ENCODE measurements at regions not wholly inside any gene's neighbourhood (a gene's known extent, or its start where the extent isn't known, plus 50 kb on each side); places are given as distances from the start of the nearest gene placed in this dataset.
"Not testable (repeated sequence)": the region's sequence is repeated elsewhere in the genome, so short reads cannot be mapped to it uniquely, and the experiment has no call there.

GRCh38 chr6:137656735-137657134 lies 162.5 kb upstream of the OLIG3 start:
- DNase-seq, result no peak

- DNase-seq, result no peak
Measured at GRCh38 chr6:137657351-137657911, 163.2 kb upstream of the OLIG3 start.

- DNase-seq, result no peak
Measured at GRCh38 chr6:137658287-137658686, 164.1 kb upstream of the OLIG3 start.

DNA sequence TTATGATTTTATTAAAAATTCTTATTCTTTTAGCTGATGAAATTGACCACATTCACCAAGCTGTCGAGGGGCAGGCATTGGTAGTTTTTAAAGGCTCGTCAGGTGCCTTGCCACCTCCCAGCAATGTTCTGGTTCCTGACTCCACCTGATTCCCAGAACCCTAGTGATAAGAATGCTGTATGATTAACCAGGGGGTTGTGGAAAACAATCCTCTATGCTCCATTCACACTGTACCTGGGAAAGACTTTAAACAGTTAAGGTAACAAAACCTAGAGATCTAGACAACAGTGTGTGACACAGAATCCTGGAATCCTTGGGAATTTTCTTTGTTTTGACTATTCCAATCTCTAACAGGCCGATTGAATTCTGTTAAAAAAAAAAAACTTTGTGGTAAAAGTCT lies 165.7 kb upstream of the OLIG3 start:
- no peak for DNase-seq

DNA sequence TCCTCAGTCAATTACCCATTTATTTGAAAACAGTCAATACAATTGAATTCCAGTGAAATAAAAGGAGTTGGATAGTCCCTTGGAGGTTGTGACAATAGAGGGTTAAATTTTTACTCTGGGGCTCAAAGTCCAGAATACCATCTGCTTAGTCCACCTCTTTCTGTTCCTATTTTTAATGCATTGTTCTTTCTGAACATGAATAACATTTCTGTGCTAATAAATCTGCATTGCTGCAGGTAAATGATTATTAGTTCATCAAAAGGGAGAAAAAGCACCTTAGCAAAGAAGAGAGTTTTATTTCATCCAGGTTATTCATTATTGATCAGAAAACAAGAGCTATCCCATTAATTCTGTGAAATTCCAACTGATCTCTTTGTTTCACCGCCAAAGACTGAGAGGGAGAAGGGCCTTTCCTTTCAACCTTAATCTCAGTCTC lies 166.1 kb upstream of the OLIG3 start:
- no peak for DNase-seq

GRCh38 chr6:137661601-137662000 lies 167.4 kb upstream of the OLIG3 start:
- no peak for DNase-seq

DNA sequence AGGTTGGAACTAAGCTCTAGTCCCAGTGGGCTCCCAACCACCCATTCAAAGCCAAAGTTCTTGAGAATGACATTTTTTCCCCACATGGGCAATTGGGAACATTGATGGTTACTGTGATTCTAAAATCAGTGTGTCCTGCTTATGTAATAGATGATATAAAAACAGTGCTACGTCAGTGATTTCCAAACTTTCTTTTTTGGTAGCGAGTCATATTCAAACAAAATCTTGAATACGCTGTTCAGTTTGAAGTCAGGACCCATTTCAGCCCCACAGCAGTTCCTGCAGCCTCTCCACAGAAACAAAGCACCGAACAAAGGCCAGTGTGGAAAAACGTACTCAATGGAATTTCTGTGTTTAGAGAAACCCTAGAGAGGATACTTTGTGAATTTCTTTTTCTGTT lies 170.0 kb upstream of the OLIG3 start:
- DNase-seq, result no peak

GRCh38 chr6:137665342-137665934 lies 171.2 kb upstream of the OLIG3 start:
- DNase-seq, result no peak

- DNase-seq, result no peak
Measured at GRCh38 chr6:137666202-137666774, 172.1 kb upstream of the OLIG3 start.

GRCh38 chr6:137673603-137674002 lies 179.4 kb upstream of the OLIG3 start:
- DNase-seq, result no peak

DNA sequence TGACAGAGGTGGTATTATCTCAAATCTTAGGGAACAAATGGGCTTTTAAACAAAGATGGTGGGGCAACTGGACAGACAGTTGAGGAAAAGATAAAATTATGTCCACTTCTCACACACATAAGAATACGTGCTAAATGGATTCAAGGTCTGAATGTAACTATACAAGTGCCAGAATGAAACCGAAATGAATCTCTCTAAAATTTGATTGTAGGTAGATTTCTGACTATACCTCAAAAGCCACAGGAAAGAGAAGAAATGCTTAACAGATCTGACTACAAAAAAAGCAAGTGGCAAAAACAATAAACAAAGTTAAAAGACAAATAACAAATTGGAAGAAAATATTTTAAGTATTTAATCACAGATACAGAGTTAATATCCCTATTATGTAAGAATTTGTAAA lies 182.7 kb upstream of the OLIG3 start:
- no peak for DNase-seq

DNA sequence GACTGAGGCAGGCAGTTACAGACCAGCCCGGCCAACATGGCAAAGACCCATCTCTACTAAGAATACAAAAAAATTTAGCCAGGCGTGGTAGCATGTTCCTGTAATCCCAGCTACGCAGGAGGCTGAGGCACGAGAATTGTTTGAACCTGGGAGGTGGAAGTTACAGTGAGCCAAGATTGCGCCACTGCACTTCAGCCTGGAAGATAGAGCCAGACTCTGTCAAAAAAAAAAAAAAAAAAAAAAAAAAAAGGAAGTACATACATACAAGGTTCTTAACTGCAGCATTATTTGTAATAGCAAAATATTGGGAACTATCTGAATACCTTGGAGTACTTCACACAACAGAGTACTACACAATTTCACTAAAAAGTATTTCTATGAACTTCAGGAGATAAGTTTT lies 183.5 kb upstream of the OLIG3 start:
- no peak for DNase-seq

- no peak for DNase-seq
Measured at GRCh38 chr6:137678451-137678850, 184.3 kb upstream of the OLIG3 start.

DNA sequence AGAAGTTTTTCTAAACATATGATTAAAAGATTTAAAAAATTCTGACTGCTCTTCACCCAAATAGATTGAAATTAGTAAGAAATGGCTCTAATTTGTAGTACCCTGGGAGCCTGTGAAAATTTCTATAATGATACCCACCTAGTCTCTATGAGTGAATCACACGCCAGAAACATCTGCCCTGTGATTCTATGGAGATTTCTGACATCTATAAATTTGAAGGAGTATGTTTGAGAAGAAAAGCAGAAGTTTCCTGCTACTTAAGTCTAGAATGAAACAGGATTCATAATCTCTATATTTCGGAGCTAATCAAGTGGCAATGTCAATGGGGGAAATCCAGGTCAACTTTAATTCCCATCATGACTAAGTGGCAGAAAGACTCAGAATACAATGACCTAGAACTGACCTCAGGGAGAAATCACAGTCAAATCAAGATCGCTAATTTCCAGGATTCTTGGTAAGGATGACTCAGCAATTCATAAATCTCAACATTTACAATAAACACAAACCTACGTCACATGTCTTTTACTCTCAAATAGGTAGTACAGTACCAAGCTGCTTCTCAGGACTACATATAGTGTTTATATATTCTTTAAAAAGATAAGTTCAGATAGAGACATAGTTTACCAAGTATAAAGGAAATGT lies 186.2 kb upstream of the TNFAIP3 start:
- DNase-seq, result no peak

GRCh38 chr6:137681445-137682009 lies 185.5 kb upstream of the TNFAIP3 start:
- no peak for DNase-seq

DNA sequence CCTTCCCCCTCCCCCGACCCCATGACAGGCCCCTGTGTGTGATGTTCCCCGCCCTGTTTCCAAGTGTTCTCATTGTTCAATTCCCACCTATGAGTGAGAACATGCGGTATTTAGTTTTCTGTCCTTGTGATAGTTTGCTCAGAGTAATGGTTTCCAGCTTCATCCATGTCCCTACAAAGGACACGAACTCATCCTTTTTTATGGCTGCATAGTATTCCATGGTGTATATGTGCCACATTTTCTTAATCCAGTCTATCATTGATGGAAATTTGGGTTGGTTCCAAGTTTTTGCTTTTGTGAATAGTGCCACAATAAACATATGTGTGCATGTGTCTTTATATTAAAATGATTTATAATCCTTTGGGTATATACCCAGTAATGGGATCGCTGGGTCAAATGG lies 184.4 kb upstream of the TNFAIP3 start:
- DNase-seq, result not testable (repeated sequence)

DNA sequence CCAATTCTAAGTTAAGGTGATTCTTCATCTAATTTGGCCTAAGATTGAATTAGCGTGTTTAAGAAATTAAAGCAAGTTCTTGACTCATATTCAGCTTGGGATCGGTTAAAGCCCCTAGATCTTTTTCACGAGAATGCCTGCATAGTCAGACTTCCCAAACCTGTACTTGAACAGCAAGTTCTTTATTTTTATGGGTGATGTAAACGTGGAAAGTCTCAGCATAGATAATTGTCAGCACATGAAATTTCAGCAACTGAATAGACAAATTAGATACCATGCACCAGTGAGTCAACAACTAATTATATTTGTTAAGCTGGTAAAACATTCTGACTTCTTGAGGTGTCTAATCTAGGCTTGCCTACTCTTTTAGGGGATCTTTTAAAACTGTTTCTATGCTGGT lies 183.1 kb upstream of the TNFAIP3 start:
- no peak for DNase-seq

- DNase-seq, result no peak
Measured at GRCh38 chr6:137685798-137686375, 181.2 kb upstream of the TNFAIP3 start.

DNA sequence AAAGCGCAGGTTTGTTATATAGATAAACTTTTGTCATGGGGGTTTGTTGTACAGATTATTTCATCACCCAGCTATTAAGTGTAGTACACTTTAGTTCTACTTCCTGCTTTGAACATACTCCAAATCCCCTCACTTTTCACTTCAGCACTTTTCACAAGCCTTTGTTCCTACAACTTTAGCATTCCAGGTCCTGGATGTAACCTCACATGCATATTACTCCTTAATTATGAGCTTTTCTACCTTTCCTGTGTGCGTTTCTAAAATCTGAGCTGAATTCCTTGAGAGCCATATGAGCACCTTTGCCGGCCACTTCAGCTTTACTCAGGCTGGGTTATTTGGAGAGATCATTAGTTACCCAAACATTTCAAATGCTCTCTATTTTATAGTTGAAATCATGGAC lies 179.2 kb upstream of the TNFAIP3 start:
- DNase-seq, result no peak

- no peak for DNase-seq
Measured at GRCh38 chr6:137688230-137688971, 178.7 kb upstream of the TNFAIP3 start.

DNA sequence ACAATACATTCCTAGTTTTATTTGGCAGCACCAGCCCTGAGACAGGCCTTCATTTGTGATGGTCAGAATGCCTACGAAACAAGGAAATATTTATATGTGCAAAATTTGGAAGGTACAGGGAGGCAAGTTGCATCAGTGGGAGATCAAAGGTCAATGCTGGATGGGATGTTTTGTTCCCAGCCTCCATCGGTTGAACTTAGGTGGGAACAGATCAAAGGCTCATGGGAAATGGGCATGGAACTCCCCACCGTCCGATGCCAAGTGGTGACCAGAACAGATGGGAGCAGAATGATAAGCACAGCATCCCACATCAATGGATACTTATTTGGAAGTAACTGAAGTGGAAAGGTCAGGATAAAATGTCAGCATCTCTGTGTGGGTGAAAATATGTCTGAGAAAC lies 177.7 kb upstream of the TNFAIP3 start:
- no peak for DNase-seq

DNA sequence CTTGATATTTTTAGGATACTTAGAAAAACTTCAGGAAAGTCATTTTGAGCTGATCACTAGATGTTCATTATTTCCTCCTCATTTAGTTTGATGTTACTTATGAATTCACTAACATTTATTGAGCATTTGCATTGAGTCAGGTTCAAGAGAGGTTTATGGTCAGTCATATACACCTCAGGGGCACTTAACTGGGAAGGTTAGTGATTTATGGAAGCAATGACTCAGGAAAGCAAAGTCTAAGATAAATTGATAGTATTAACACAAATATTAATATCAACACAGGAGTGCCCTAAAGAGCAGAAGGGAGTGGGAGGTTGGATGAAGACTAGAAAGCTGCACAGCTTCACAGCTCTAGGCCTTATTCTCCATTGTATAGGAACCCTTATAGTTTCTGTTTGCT lies 177.0 kb upstream of the TNFAIP3 start:
- DNase-seq, result no peak

GRCh38 chr6:137690721-137691120 lies 176.3 kb upstream of the TNFAIP3 start:
- DNase-seq, result no peak
